GM12878 (cell line): ENCODE measurements at regions not wholly inside any gene's neighbourhood (a gene's known extent, or its start where the extent isn't known, plus 50 kb on each side); places are given as distances from the start of the nearest gene placed in this dataset.

ENCODE experiments used
- ATAC-seq: fragments of 200-7000 bp; cut with Tn5 transposase; 3 replicates; pipeline ENCODE4 v1.9.1; 2020; ENCODE audit warnings: mild to moderate bottlenecking, moderate library complexity
- BruUV-seq: library from RNA; stranded (reverse); fragments of 400-500 nt; replicated peaks from 2 replicates; lab custom pipeline; 2021; lab: Mats Ljungman, UMichigan
- CTCF ChIA-PET: fragments of 300-600 bp; sonication (Branson Sonifier 250); formaldehyde crosslinking; extraction: SDS; loops from one replicate; lab custom pipeline; 2021; ENCODE audit warnings: inconsistent platforms; lab: Yijun Ruan, JAX
- POLR2A ChIA-PET: fragments of 350-600 bp; formaldehyde crosslinking; extraction: SDS; loops from one replicate; lab custom pipeline; 2021; ENCODE audit warnings: inconsistent platforms; lab: Charles Lee
- RAD21 ChIA-PET: fragments of 300-600 bp; sonication (Branson Sonifier 250); formaldehyde crosslinking; loops from one replicate; lab custom pipeline; 2023; ENCODE audit warnings: antibody characterized with exemption; ENCODE audit not compliant: unreplicated experiment; lab: Charles Lee
- SMC1A ChIA-PET: fragments of 300-600 bp; sonication (Branson Sonifier 250); formaldehyde crosslinking; loops from one replicate; lab custom pipeline; 2023; ENCODE audit not compliant: unreplicated experiment, uncharacterized antibody; lab: Charles Lee
- DNase-seq: peaks from one replicate; pipeline ENCODE4 v3.0.0-alpha.2; 2011; ENCODE audit warnings: low read depth, low spot score
- FAIRE-seq: peaks from 3 replicates; lab custom pipeline; 2011; peaks lifted over from hg19 to GRCh38; lab: Jason Lieb, UNC
- H2AFZ ChIP-seq: 2 replicates; pipeline ENCODE4 v1.6.0; 2011; ENCODE audit warnings: low read depth, low read length, control low read depth; ENCODE audit not compliant: control insufficient read depth
- H3K27ac ChIP-seq: 2 replicates; pipeline ENCODE4 v1.5.1; 2011; ENCODE audit warnings: control low read depth; ENCODE audit not compliant: control insufficient read depth, insufficient read depth
- H3K27me3 ChIP-seq, 2 experiments: replicated peaks in 1 of 2; 2 replicates each; pipeline versions ENCODE4 v1.6.0 to v1.6.1; 2011; ENCODE audit warnings: low read length in 1 of 2; ENCODE audit not compliant: control insufficient read depth in 2 of 2, insufficient read depth in 2 of 2
- H3K36me3 ChIP-seq, 2 experiments: 2 replicates each; pipeline ENCODE4 v1.5.1; 2011; ENCODE audit warnings: low read length in 1 of 2; ENCODE audit not compliant: control insufficient read depth in 2 of 2, insufficient read depth in 2 of 2
- H3K4me1 ChIP-seq: 2 replicates; pipeline ENCODE4 v1.6.1; 2011; ENCODE audit warnings: mild to moderate bottlenecking, low read length, moderate library complexity, mixed read lengths; ENCODE audit not compliant: control insufficient read depth, insufficient read depth
- H3K4me2 ChIP-seq: 2 replicates; pipeline ENCODE4 v1.6.0; 2011; ENCODE audit warnings: control low read depth; ENCODE audit not compliant: control insufficient read depth, insufficient read depth
- H3K4me3 ChIP-seq: fragments of 200-600 bp; sonication (generic); 2 replicates; pipeline ENCODE4 v1.5.1; 2016
- H3K79me2 ChIP-seq: 2 replicates; pipeline ENCODE4 v1.6.0; 2011; ENCODE audit warnings: low read length; ENCODE audit not compliant: control insufficient read depth, insufficient read depth
- H3K9ac ChIP-seq: 2 replicates; pipeline ENCODE4 v1.8.0; 2011; ENCODE audit warnings: low read length, control low read depth, mixed read lengths; ENCODE audit not compliant: control insufficient read depth, insufficient read depth
- H3K9me3 ChIP-seq: replicated peaks from 3 replicates; pipeline ENCODE4 v1.5.1; 2011; ENCODE audit warnings: mild to moderate bottlenecking, low read length; ENCODE audit not compliant: control insufficient read depth, insufficient read depth
- H4K20me1 ChIP-seq: 2 replicates; pipeline ENCODE4 v1.6.0; 2011; ENCODE audit not compliant: control insufficient read depth, insufficient read depth
- BCL3 ChIP-seq: IDR thresholded peaks from 2 replicates; pipeline ENCODE4 v1.6.1; 2011; ENCODE audit warnings: borderline replicate concordance, low read depth, mild to moderate bottlenecking, moderate library complexity, low read length; ENCODE audit not compliant: insufficient read depth, poor library complexity, severe bottlenecking
- CEBPB ChIP-seq, 2 experiments: fragments of 150-350 bp in 1 of 2; IDR thresholded peaks; 2 replicates each; pipeline ENCODE4 v1.6.1; 2012 to 2014; ENCODE audit warnings: low read depth in 2 of 2, low read length in 2 of 2, borderline replicate concordance in 1 of 2, inconsistent platforms in 1 of 2
- HDAC2 ChIP-seq: fragments of 200-600 bp; sonication (generic); IDR thresholded peaks from 2 replicates; pipeline ENCODE4 v1.6.1; 2017
- HDGF ChIP-seq: fragments of 450-650 bp; IDR thresholded peaks from 2 replicates; pipeline ENCODE4 v1.6.1; 2016; ENCODE audit warnings: antibody characterized with exemption
- JUNB ChIP-seq: IDR thresholded peaks from 2 replicates; pipeline ENCODE4 v1.6.1; 2016; ENCODE audit warnings: antibody characterized with exemption, mild to moderate bottlenecking
- NBN ChIP-seq: fragments of 450-650 bp; IDR thresholded peaks from 2 replicates; pipeline ENCODE4 v1.6.1; 2016
- PAX5 ChIP-seq: IDR thresholded peaks from 2 replicates; pipeline ENCODE4 v1.6.1; 2011; ENCODE audit warnings: low read depth, low read length, borderline replicate concordance
- SUPT20H ChIP-seq: IDR thresholded peaks from 2 replicates; pipeline ENCODE4 v1.6.1; 2011; ENCODE audit warnings: low read depth, mild to moderate bottlenecking, low read length, moderate library complexity, borderline replicate concordance; ENCODE audit not compliant: control insufficient read depth
- WRNIP1 ChIP-seq: IDR thresholded peaks from 2 replicates; pipeline ENCODE4 v1.6.1; 2011; ENCODE audit warnings: low read depth, low read length, improper control_type of control experiment, borderline replicate concordance
- WGBS: methylation state at CpG from one replicate; pipeline ENCODE4 v1.1.6; 2016; ENCODE audit warnings: low lambda C conversion rate; ENCODE audit not compliant: insufficient replicate concordance, insufficient coverage; ENCODE audit errors: missing lambda C conversion rate; 5-methylcytosine and 5-hydroxymethylcytosine counted together
- in situ Hi-C: fragments of 300-500 bp; cut with MboI; formaldehyde crosslinking; loops from 9 replicates; pipeline ENCODE4 v1.14.3; 2018; ENCODE audit warnings: mixed read lengths
- intact Hi-C: fragments of 100-400 bp; cut with micrococcal nuclease; formaldehyde crosslinking; loops from one replicate; pipeline ENCODE4 v1.14.2; 2022; ENCODE audit not compliant: unreplicated experiment

GRCh38 chr4:120617171-120617570, 305.4 kb downstream of the PRDM5 start (continued):
- no peak for TF ChIP-seq BCL3
- TF ChIP-seq WRNIP1: no peak
- TF ChIP-seq HDAC2: no peak

GRCh38 chr4:120616041-120616440, 306.5 kb downstream of the PRDM5 start:
- BruUV-seq: no TSS peak
- no peaks in the 10 kb centered on the region for H3K4me1 ChIP-seq
- 52% methylated on average over 1 of the region's 1 CpG for WGBS
- no peak overlapping the region for H3K4me2 ChIP-seq
- H3K79me2 ChIP-seq: no peaks in the 10 kb centered on the region
- H3K36me3 ChIP-seq: no peaks in the 10 kb centered on the region
- ChIA-PET CTCF (no interaction called here), RAD21 (no interaction called here), SMC1A (interaction anchor here (0.6 to 1.3 kb wide), 2 partner anchors 69 to 324 kb away, joined by 3 to 4 read pairs; no protein-coding TSS in a partner anchor), POLR2A (no interaction called here)
- H3K27me3 ChIP-seq: no peaks in the 10 kb centered on the region; a peak in 1 of 4 replicates
- TF ChIP-seq CEBPB (IDR thresholded peaks at IDR 0.05; ENCODE audit: borderline replicate concordance in 1 of 2, low read depth in 2 of 2, low read length in 2 of 2) (no peak), NBN (no peak), HDGF (no peak), SUPT20H (no peak), JUNB (no peak), PAX5 (no peak)
- H3K27ac ChIP-seq: no peak overlapping the region
- in situ Hi-C loops: no loop called here
- no peak overlapping the region for H3K9ac ChIP-seq
- ATAC-seq: no peak
- no peak overlapping the region for H2AFZ ChIP-seq
- no peaks in the 10 kb centered on the region for H3K9me3 ChIP-seq
- DNase-seq: no peak
- H3K4me3 ChIP-seq: no peak overlapping the region
- intact Hi-C loops: no loop called here
- no peaks in the 10 kb centered on the region for H4K20me1 ChIP-seq
- FAIRE-seq: no peak
